Breast epithelium (tissue), 4 donors: ENCODE measurements at regions not wholly inside any gene's neighbourhood (a gene's known extent, or its start where the extent isn't known, plus 50 kb on each side); places are given as distances from the start of the nearest gene placed in this dataset.

Experiments used
- DNase-seq, 2 donors: peaks; one replicate each; pipeline ENCODE4 v3.0.0-alpha.2; 2019; ENCODE audit warnings: low spot score in 2 of 2
- H3K27ac ChIP-seq, 2 donors: fragments of 200-600 bp; sonication (generic) in 1 of 2; one replicate each; pipeline ENCODE4 v1.5.1; 2016 to 2019; ENCODE audit warnings: mild to moderate bottlenecking in 1 of 2
- H3K27me3 ChIP-seq, 2 donors: fragments of 200-600 bp; sonication (generic) in 1 of 2; one replicate each; pipeline versions ENCODE4 v1.5.1 to v1.6.0; 2017 to 2019; ENCODE audit warnings: control low read depth in 1 of 2, mild to moderate bottlenecking in 1 of 2
- H3K36me3 ChIP-seq: fragments of 200-600 bp; one replicate; pipeline ENCODE4 v1.5.1; 2019
- H3K4me1 ChIP-seq, 2 donors: fragments of 200-600 bp; sonication (generic); one replicate each; pipeline ENCODE4 v1.5.1; 2016 to 2019; ENCODE audit warnings: control low read depth in 1 of 2
- H3K4me3 ChIP-seq, 3 donors: fragments of 200-600 bp; sonication (generic); 1 replicate in 2 of 3; 2 replicates in 1 of 3; pipeline ENCODE4 v1.5.1; 2016 to 2019; ENCODE audit warnings: mild to moderate bottlenecking in 3 of 3, moderate library complexity in 2 of 3
- H3K9me3 ChIP-seq, 2 donors: fragments of 200-600 bp; sonication (generic) in 1 of 2; one replicate each; pipeline ENCODE4 v1.5.1; 2016 to 2019; ENCODE audit warnings: control low read depth in 1 of 2
- CTCF ChIP-seq, 3 donors: fragments of 450-650 bp; IDR thresholded peaks; one replicate each; pipeline ENCODE4 v1.5.1; 2016 to 2017; ENCODE audit warnings: antibody characterized with exemption in 3 of 3, mild to moderate bottlenecking in 3 of 3, moderate library complexity in 3 of 3
- POLR2A ChIP-seq: fragments of 450-650 bp; IDR thresholded peaks from one replicate; pipeline ENCODE4 v1.6.1; 2016; ENCODE audit warnings: antibody characterized with exemption, mild to moderate bottlenecking, moderate library complexity
- POLR2AphosphoS5 ChIP-seq, 3 donors: sonication (generic); formaldehyde crosslinking; IDR thresholded peaks; one replicate each; pipeline ENCODE4 v1.6.1; 2017; ENCODE audit warnings: antibody characterized with exemption in 3 of 3
- intact Hi-C: fragments of 100-400 bp; cut with DNase I; formaldehyde crosslinking; loops from one replicate; pipeline ENCODE4 v1.15.1; 2023; ENCODE audit warnings: low total_unique reads

GRCh38 chrX:73289039-73289438 lies 74.4 kb upstream of the NAP1L2 start:
- DNase-seq = no peak
- no peaks in the 10 kb centered on the region for H3K36me3 ChIP-seq
- no peak overlapping the region for H3K4me3 ChIP-seq
- TF ChIP-seq POLR2A (no peak), CTCF (IDR thresholded peaks at IDR 0.05) (no peak), POLR2AphosphoS5 (IDR thresholded peaks at IDR 0.05) (no peak)
- H3K4me1 ChIP-seq = no peaks in the 10 kb centered on the region
- peaks cover 7 to 13% of the 10 kb centered on the region in 2 donors for H3K9me3 ChIP-seq
- H3K27ac ChIP-seq = no peak overlapping the region
- intact Hi-C loops = no loop called here
- H3K27me3 ChIP-seq = no peaks in the 10 kb centered on the region

GRCh38 chrX:73270753-73271152 lies 56.1 kb upstream of the NAP1L2 start:
- DNase-seq = no peak
- Histone ChIP-seq H3K36me3 (no peaks in the 10 kb centered on the region), H3K4me3 (no peak overlapping the region), H3K4me1 (no peaks in the 10 kb centered on the region), H3K27me3 (peaks cover 0 to 27% of the 10 kb centered on the region in 2 donors), H3K27ac (no peak overlapping the region), H3K9me3 (no peaks in the 10 kb centered on the region)
- intact Hi-C loops = no loop called here
- no peak for TF ChIP-seq POLR2AphosphoS5 (IDR thresholded peaks at IDR 0.05)
- TF ChIP-seq CTCF (IDR thresholded peaks at IDR 0.05) = no peak
- TF ChIP-seq POLR2A = no peak

- no peaks in the 10 kb centered on the region for H3K36me3 ChIP-seq
These were observed 53.8 kb upstream of the NAP1L2 start for GRCh38 chrX:73268463-73268862.

GRCh38 chrX:73267979-73268378 lies 53.3 kb upstream of the NAP1L2 start:
- H3K4me3 ChIP-seq = no peak overlapping the region
- intact Hi-C loops = no loop called here
- TF ChIP-seq POLR2AphosphoS5 (IDR thresholded peaks at IDR 0.05) = no peak
- no peak for TF ChIP-seq POLR2A
- no peak for TF ChIP-seq CTCF (IDR thresholded peaks at IDR 0.05)
- no peak overlapping the region for H3K27ac ChIP-seq
- no peak for DNase-seq
- H3K27me3 ChIP-seq = peaks cover 0 to 44% of the 10 kb centered on the region in 2 donors
- H3K4me1 ChIP-seq = no peaks in the 10 kb centered on the region
- H3K36me3 ChIP-seq = no peaks in the 10 kb centered on the region
- no peaks in the 10 kb centered on the region for H3K9me3 ChIP-seq

More at GRCh38 chrX:73268463-73268862, 53.8 kb upstream of the NAP1L2 start:
- Histone ChIP-seq H3K4me3 (no peak overlapping the region), H3K27me3 (peaks cover 0 to 39% of the 10 kb centered on the region in 2 donors), H3K27ac (no peak overlapping the region), H3K9me3 (no peaks in the 10 kb centered on the region), H3K4me1 (no peaks in the 10 kb centered on the region)
- DNase-seq = no peak
- TF ChIP-seq POLR2AphosphoS5 (IDR thresholded peaks at IDR 0.05) = no peak
- TF ChIP-seq POLR2A = no peak
- no peak for TF ChIP-seq CTCF (IDR thresholded peaks at IDR 0.05)
- intact Hi-C loops = no loop called here

GRCh38 chrX:73267206-73267605 lies 52.6 kb upstream of the NAP1L2 start:
- Histone ChIP-seq H3K36me3 (no peaks in the 10 kb centered on the region), H3K4me3 (no peak overlapping the region), H3K9me3 (no peaks in the 10 kb centered on the region), H3K4me1 (no peaks in the 10 kb centered on the region), H3K27me3 (peaks cover 0 to 46% of the 10 kb centered on the region in 2 donors), H3K27ac (no peak overlapping the region)
- intact Hi-C loops = no loop called here
- no peak for DNase-seq
- TF ChIP-seq POLR2AphosphoS5 (IDR thresholded peaks at IDR 0.05) = no peak
- TF ChIP-seq CTCF (IDR thresholded peaks at IDR 0.05) = no peak
- no peak for TF ChIP-seq POLR2A
